ENCODE measurements at regions not wholly inside any gene's neighbourhood (a gene's known extent, or its start where the extent isn't known, plus 50 kb on each side); places are given as distances from the start of the nearest gene placed in this dataset.
A peak's percentile ranks its signal among the peaks of the same experiment; 100 is the strongest.

DNA sequence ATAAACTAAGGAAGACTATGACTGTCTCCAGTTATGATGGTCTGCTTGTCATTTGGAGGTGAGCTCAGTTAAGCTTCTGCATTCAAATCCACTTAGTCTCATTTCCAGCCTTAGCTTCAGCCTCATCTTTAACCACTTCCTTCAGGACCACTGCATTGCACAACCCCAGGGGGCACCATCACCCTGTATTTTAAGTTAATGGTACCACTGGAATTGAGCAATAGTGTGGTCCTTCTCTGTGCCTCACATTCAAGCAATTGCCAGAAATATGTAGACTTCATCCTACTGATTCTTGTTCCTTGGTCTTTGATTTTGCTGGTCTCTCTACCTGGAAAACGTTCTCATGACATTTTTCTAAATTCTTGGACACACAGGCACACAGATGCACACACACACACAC, 131.5 kb upstream of the PTPN3 start:
- Histone ChIP-seq H3K27ac (no peak overlapping the region), H3K4me1 (peaks cover 0 to 15% (median under 1%) of the 10 kb centered on the region in 12 donors), H3K9me3 (no peaks in the 10 kb centered on the region), H3K4me3 (no peak overlapping the region), H3K27me3 (no peaks in the 10 kb centered on the region), H3K36me3 (no peaks in the 10 kb centered on the region)
- TF ChIP-seq POLR2A (IDR thresholded peaks at IDR 0.05): no peak
- TF ChIP-seq, protein P1, sequence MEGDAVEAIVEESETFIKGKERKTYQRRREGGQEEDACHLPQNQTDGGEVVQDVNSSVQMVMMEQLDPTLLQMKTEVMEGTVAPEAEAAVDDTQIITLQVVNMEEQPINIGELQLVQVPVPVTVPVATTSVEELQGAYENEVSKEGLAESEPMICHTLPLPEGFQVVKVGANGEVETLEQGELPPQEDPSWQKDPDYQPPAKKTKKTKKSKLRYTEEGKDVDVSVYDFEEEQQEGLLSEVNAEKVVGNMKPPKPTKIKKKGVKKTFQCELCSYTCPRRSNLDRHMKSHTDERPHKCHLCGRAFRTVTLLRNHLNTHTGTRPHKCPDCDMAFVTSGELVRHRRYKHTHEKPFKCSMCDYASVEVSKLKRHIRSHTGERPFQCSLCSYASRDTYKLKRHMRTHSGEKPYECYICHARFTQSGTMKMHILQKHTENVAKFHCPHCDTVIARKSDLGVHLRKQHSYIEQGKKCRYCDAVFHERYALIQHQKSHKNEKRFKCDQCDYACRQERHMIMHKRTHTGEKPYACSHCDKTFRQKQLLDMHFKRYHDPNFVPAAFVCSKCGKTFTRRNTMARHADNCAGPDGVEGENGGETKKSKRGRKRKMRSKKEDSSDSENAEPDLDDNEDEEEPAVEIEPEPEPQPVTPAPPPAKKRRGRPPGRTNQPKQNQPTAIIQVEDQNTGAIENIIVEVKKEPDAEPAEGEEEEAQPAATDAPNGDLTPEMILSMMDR (IDR thresholded peaks at IDR 0.05): no peak
- ATAC-seq (no peak), DNase-seq (no peak)
- intact Hi-C loops (cut with DNase I): loop anchor here in 1 of 10 donors (5.0 kb wide), 1 partner anchor 37 kb away; no protein-coding TSS in a partner anchor
- 62 to 89% (median 69%) methylated on average over 1 of the region's 1 CpG for WGBS, 4 donors

DNA sequence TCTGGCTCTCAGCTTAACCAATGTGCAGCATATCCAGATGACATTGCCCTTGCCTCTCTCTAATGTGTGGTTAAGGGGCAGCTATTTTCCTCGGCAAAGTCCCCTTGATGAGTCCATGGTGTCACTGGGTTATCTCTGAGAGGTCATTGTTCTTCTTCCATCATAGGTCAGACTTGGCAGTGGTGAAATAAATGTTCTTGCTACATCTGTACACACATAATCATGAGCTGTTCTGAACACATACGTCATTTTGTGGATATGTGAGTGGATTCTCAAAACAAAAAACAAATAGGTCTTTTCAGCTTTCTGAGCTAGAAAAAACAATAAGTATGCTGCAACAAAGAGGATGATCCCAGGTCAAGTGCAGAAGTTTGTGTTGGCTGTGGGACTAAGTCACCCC, 134.7 kb upstream of the PTPN3 start:
- ATAC-seq: no peak
- intact Hi-C loops (cut with DNase I): no loop called here

DNA sequence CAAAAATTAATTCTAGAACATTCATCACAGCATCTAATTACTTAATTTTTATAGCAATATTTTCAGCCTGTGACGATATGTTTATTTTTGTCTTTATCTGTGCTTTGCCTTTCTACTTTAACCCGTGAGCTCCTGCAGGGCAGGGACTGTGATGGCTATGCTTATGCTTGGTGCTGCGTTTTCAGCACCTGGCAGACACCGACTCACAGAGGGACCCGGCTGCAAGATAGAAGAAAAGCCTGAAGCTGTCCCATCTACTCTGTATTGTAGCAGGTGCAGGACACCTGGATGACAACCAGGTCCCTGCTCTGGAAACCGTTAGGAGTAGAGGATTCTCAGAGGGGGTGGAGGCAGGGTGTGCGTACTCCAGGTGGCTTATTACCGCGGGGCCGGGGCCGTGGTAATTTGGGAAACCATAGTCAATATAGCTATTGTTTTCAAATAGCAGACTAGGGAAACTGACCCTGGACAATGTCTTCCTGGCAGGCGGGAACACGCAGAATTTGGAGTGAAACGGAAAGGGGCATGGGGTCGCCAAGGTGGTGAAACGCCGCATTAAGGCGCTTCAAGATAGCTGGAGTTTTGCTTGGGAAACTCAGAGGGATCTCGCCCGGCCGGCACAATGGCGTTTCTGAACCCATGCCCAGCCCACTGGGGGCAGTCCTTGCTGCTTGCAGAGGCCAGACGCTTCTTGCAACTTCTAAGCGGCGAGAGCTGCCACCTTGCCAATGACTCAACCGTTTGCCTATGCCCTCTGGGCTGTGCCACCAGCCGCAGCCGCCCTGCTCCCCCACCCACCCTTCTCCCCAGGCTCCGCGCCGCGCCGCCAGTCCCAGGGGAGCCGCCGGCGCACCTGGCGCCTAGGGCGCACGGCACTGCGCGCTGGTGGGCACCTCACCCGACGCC, 140.1 kb upstream of the PALM2AKAP2 start:
- Histone ChIP-seq H3K27ac (peak overlapping the region in 6 of 12 donors; percentile 8 to 69 (median 48)), H3K4me3 (peak overlapping the region; percentile 18 to 73 (median 59)), H3K36me3 (no peaks in the 10 kb centered on the region), H3K4me1 (peaks cover 0 to 22% (median 4%) of the 10 kb centered on the region in 12 donors), H3K9me3 (peaks cover 0 to 6% (median 0%) of the 10 kb centered on the region in 12 donors), H3K27me3 (peaks cover 0 to 41% (median 4%) of the 10 kb centered on the region in 9 donors)
- WGBS, 4 donors: 2 to 4% (median 3%) methylated on average over 27 to 43 of the region's 43 CpGs
- peak; percentile 35 to 65 (median 63) for DNase-seq
- ATAC-seq: peak; percentile 52 to 87 (median 82)
- TF ChIP-seq, protein P1 (IDR thresholded peaks at IDR 0.05): no peak
- no peak for TF ChIP-seq POLR2A (IDR thresholded peaks at IDR 0.05)
- intact Hi-C loops (cut with DNase I): loop anchor here in 1 of 10 donors (5.0 kb wide), 1 partner anchor 63 kb away; no protein-coding TSS in a partner anchor

More for the DNA sequence above, 134.7 kb upstream of the PTPN3 start:
- Histone ChIP-seq H3K4me1 (no peaks in the 10 kb centered on the region), H3K27me3 (peaks cover 0 to 6% (median 0%) of the 10 kb centered on the region in 9 donors), H3K9me3 (no peaks in the 10 kb centered on the region), H3K4me3 (no peak overlapping the region), H3K36me3 (no peaks in the 10 kb centered on the region), H3K27ac (no peak overlapping the region)
- TF ChIP-seq, protein P1 (IDR thresholded peaks at IDR 0.05): no peak
- TF ChIP-seq POLR2A (IDR thresholded peaks at IDR 0.05): no peak
- 54 to 81% (median 68%) methylated on average over 2 of the region's 2 CpGs for WGBS, 4 donors
- no peak for DNase-seq

Measured in heart left ventricle (tissue), 16 donors.